CD4-positive, CD25-positive, alpha-beta regulatory T cell (primary cell): ENCODE measurements at regions not wholly inside any gene's neighbourhood (a gene's known extent, or its start where the extent isn't known, plus 50 kb on each side); places are given as distances from the start of the nearest gene placed in this dataset.

Source experiments
- ATAC-seq, 2 donors: fragments of 150-1000 bp; cut with Tn5 transposase; one replicate each; pipeline ENCODE4 v1.10.0; 2021; ENCODE audit warnings: low read depth in 2 of 2, moderate number of reproducible peaks in 2 of 2, moderate library complexity in 1 of 2
- DNase-seq, 3 donors: peaks; one replicate each; pipeline versions ENCODE4 v3.0.0 to v3.0.0-alpha.2; 2012 to 2022; ENCODE audit warnings: mixed read lengths in 1 of 3
- H3K27ac ChIP-seq: one replicate; pipeline ENCODE4 v1.7.0; 2013; ENCODE audit warnings: mild to moderate bottlenecking, low read length; ENCODE audit not compliant: insufficient read depth, poor library complexity, severe bottlenecking
- H3K27me3 ChIP-seq: one replicate; pipeline ENCODE4 v1.7.0; 2013; ENCODE audit warnings: low read length; ENCODE audit not compliant: control insufficient read depth, insufficient read depth
- H3K36me3 ChIP-seq: one replicate; pipeline ENCODE4 v1.7.0; 2013; ENCODE audit warnings: mild to moderate bottlenecking, low read length, moderate library complexity; ENCODE audit not compliant: control insufficient read depth, insufficient read depth
- H3K4me1 ChIP-seq: 2 replicates; pipeline ENCODE4 v1.7.0; 2013; ENCODE audit warnings: mild to moderate bottlenecking, low read length; ENCODE audit not compliant: insufficient read depth, control insufficient read depth, poor library complexity, severe bottlenecking
- H3K4me3 ChIP-seq: one replicate; pipeline ENCODE4 v1.7.0; 2013; ENCODE audit warnings: low read depth, mild to moderate bottlenecking, low read length, moderate library complexity
- H3K9me3 ChIP-seq, 2 experiments: 1 replicate in 1 of 2; 2 replicates in 1 of 2; pipeline ENCODE4 v1.7.0; 2013; ENCODE audit warnings: low read length in 2 of 2, mild to moderate bottlenecking in 1 of 2, moderate library complexity in 1 of 2; ENCODE audit not compliant: control insufficient read depth in 2 of 2
- H3K27ac Mint-ChIP-seq, 3 donors: one replicate each; pipeline ENCODE4 v1.8.0; 2020 to 2022; ENCODE audit warnings: mild to moderate bottlenecking in 3 of 3, mixed read lengths in 3 of 3, moderate library complexity in 2 of 3
- H3K27me3 Mint-ChIP-seq: one replicate; pipeline ENCODE4 v1.8.0; 2022; ENCODE audit warnings: mild to moderate bottlenecking, mixed read lengths
- H3K36me3 Mint-ChIP-seq: one replicate; pipeline ENCODE4 v1.8.0; 2020; ENCODE audit warnings: mixed read lengths
- H3K4me1 Mint-ChIP-seq, 4 donors: one replicate each; pipeline ENCODE4 v1.8.0; 2020 to 2022; ENCODE audit warnings: mixed read lengths in 4 of 4, mild to moderate bottlenecking in 1 of 4
- H3K4me3 Mint-ChIP-seq, 4 donors: one replicate each; pipeline ENCODE4 v1.8.0; 2020 to 2022; ENCODE audit warnings: mild to moderate bottlenecking in 4 of 4, mixed read lengths in 4 of 4, moderate library complexity in 3 of 4
- H3K9me3 Mint-ChIP-seq, 7 donors: one replicate each; pipeline ENCODE4 v1.8.0; 2020 to 2022; ENCODE audit warnings: mixed read lengths in 7 of 7, mild to moderate bottlenecking in 3 of 7, moderate library complexity in 2 of 7

DNA sequence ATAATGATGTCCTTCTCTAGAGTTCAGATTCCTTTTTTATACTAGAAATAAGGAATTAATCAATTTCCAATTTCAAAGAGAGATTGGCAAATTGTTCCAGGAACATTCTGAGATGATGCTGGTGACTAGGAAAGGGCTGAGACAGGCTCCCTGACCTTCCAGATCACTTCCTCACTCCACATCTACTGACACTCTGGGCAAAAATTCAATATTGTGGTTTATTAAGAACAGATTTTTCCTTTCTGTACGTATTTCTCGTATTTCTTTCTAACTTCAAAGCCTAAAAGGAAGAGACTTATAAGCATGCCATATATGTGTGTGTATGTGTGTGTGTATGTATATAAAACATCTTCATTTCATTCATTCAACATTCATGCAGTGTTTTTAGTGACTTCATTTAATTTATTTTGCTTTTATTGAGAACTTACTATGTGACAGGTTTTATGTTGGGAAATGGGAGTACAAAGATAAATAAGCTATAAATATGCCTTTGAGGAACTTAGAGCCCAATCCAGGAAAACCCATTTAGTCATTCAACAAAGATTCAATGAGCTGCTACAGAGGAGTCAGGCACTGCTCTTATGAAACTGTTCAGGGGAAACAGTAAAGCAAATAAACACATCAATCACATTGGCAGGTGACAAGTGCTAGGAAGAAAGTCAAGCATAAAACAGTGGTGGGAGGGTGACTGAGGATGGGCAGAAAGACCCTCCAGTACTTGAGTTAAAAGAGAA, 137.9 kb downstream of the RDH14 start:
- no peaks in the 10 kb centered on the region for H3K27me3 ChIP-seq
- H3K4me1 ChIP-seq, result no peaks in the 10 kb centered on the region
- no peaks in the 10 kb centered on the region for H3K36me3 Mint-ChIP-seq
- no peak overlapping the region for H3K4me3 Mint-ChIP-seq
- ATAC-seq (no peak), DNase-seq (no peak)
- H3K9me3 Mint-ChIP-seq, result peaks cover 0 to 2% (median 0%) of the 10 kb centered on the region in 7 donors
- no peaks in the 10 kb centered on the region for H3K9me3 ChIP-seq
- no peak overlapping the region for H3K27ac ChIP-seq
- H3K27me3 Mint-ChIP-seq, result no peaks in the 10 kb centered on the region
- H3K27ac Mint-ChIP-seq, result no peak overlapping the region
- no peak overlapping the region for H3K4me3 ChIP-seq
- H3K4me1 Mint-ChIP-seq, result no peaks in the 10 kb centered on the region
- H3K36me3 ChIP-seq, result no peaks in the 10 kb centered on the region

GRCh38 chr2:18413676-18414396, 146.6 kb downstream of the RDH14 start:
- no peaks in the 10 kb centered on the region for H3K36me3 Mint-ChIP-seq
- no peaks in the 10 kb centered on the region for H3K9me3 Mint-ChIP-seq
- no peaks in the 10 kb centered on the region for H3K4me1 Mint-ChIP-seq
- no peak overlapping the region for H3K4me3 ChIP-seq
- no peaks in the 10 kb centered on the region for H3K36me3 ChIP-seq
- H3K27ac Mint-ChIP-seq, result no peak overlapping the region
- no peak for DNase-seq
- H3K27me3 Mint-ChIP-seq, result no peaks in the 10 kb centered on the region
- no peak overlapping the region for H3K27ac ChIP-seq
- H3K4me3 Mint-ChIP-seq, result no peak overlapping the region
- no peaks in the 10 kb centered on the region for H3K4me1 ChIP-seq
- ATAC-seq, result no peak
- no peaks in the 10 kb centered on the region for H3K9me3 ChIP-seq
- no peaks in the 10 kb centered on the region for H3K27me3 ChIP-seq

GRCh38 chr2:18412980-18413675, 147.3 kb downstream of the RDH14 start:
- H3K27me3 Mint-ChIP-seq, result no peaks in the 10 kb centered on the region
- H3K27ac Mint-ChIP-seq, result no peak overlapping the region
- Histone ChIP-seq H3K36me3 (no peaks in the 10 kb centered on the region), H3K27me3 (no peaks in the 10 kb centered on the region), H3K27ac (no peak overlapping the region), H3K9me3 (no peaks in the 10 kb centered on the region), H3K4me3 (no peak overlapping the region), H3K4me1 (no peaks in the 10 kb centered on the region)
- DNase-seq (no peak), ATAC-seq (no peak)
- H3K4me3 Mint-ChIP-seq, result no peak overlapping the region
- no peaks in the 10 kb centered on the region for H3K4me1 Mint-ChIP-seq
- no peaks in the 10 kb centered on the region for H3K9me3 Mint-ChIP-seq
- H3K36me3 Mint-ChIP-seq, result no peaks in the 10 kb centered on the region

DNA sequence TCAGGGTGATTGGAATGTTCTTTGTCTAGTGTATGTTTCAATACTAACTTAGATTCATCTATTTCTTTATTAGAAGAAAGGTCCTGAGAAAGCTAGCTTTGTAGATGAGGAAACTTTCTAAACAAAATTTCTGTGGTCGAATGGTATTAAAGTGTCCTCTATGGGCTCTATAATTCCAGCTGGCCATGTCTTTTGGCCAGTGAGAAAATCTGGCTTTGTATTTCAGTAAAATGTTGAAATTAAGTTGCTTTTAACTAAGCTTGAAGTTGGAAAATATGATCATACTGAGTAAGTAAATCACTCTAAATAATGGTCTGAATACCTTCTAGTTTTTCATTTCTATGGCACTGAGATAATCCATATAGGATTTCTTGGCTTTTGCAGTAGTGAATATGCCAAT, 148.8 kb downstream of the RDH14 start:
- H3K27ac Mint-ChIP-seq, result no peak overlapping the region
- H3K4me3 Mint-ChIP-seq, result no peak overlapping the region
- Histone ChIP-seq H3K36me3 (no peaks in the 10 kb centered on the region), H3K4me3 (no peak overlapping the region), H3K4me1 (no peaks in the 10 kb centered on the region), H3K27ac (no peak overlapping the region), H3K9me3 (no peaks in the 10 kb centered on the region), H3K27me3 (no peaks in the 10 kb centered on the region)
- no peaks in the 10 kb centered on the region for H3K36me3 Mint-ChIP-seq
- no peaks in the 10 kb centered on the region for H3K9me3 Mint-ChIP-seq
- ATAC-seq, result no peak
- no peaks in the 10 kb centered on the region for H3K27me3 Mint-ChIP-seq
- DNase-seq, result no peak
- no peaks in the 10 kb centered on the region for H3K4me1 Mint-ChIP-seq

DNA sequence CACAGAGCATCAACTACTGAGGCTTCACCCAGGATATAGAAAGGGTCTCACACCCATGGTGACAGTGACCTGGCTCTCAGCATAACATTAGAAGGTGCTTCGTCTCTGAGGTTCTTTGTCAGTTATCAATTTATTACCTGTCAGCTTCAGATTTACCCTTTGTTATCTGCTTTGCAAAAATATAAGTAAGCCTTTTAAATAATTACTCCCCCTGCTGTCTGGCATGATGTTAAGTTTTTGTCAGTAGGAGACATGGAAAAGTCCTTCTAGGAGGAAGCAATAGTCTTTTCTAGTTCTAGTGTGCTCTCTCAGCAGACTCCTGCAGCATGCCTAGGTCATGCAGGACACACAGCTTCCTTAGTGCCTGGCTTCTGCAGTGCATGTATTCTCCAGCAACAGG, 149.9 kb downstream of the RDH14 start:
- H3K4me3 ChIP-seq, result no peak overlapping the region
- H3K9me3 ChIP-seq, result no peaks in the 10 kb centered on the region
- no peaks in the 10 kb centered on the region for H3K36me3 Mint-ChIP-seq
- H3K27me3 ChIP-seq, result no peaks in the 10 kb centered on the region
- no peaks in the 10 kb centered on the region for H3K4me1 Mint-ChIP-seq
- ATAC-seq (no peak), DNase-seq (no peak)
- no peaks in the 10 kb centered on the region for H3K4me1 ChIP-seq
- H3K36me3 ChIP-seq, result no peaks in the 10 kb centered on the region
- no peak overlapping the region for H3K27ac ChIP-seq
- no peak overlapping the region for H3K4me3 Mint-ChIP-seq
- H3K9me3 Mint-ChIP-seq, result no peaks in the 10 kb centered on the region
- H3K27me3 Mint-ChIP-seq, result no peaks in the 10 kb centered on the region
- H3K27ac Mint-ChIP-seq, result no peak overlapping the region

DNA sequence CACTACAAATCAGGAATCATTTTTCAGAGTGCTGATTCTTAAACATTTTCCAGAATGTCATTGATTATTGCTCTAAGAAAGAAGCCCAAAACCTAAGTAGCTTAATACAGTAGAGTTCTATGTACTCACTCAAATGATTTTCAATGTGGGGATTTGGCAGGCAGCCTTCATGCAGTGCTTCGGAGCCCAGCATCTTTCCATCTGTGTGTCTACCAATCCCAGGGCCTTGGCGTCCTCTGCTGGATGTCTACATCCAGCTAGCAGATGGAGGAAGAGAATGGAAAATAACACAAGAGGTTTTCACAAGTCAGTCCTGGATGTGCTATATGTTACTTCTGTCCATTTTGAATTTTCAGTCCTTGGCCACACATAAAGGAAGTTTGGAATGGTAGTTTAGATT, 151.8 kb downstream of the RDH14 start:
- DNase-seq (no peak), ATAC-seq (no peak)
- H3K36me3 Mint-ChIP-seq, result no peaks in the 10 kb centered on the region
- H3K27me3 Mint-ChIP-seq, result no peaks in the 10 kb centered on the region
- no peak overlapping the region for H3K4me3 Mint-ChIP-seq
- Histone ChIP-seq H3K4me3 (no peak overlapping the region), H3K27ac (no peak overlapping the region), H3K9me3 (no peaks in the 10 kb centered on the region), H3K36me3 (no peaks in the 10 kb centered on the region), H3K4me1 (no peaks in the 10 kb centered on the region), H3K27me3 (no peaks in the 10 kb centered on the region)
- no peaks in the 10 kb centered on the region for H3K9me3 Mint-ChIP-seq
- H3K4me1 Mint-ChIP-seq, result no peaks in the 10 kb centered on the region
- H3K27ac Mint-ChIP-seq, result no peak overlapping the region

GRCh38 chr2:18406219-18406618, 154.2 kb downstream of the RDH14 start:
- Histone ChIP-seq H3K27me3 (no peaks in the 10 kb centered on the region), H3K9me3 (no peaks in the 10 kb centered on the region), H3K36me3 (no peaks in the 10 kb centered on the region), H3K27ac (no peak overlapping the region), H3K4me1 (no peaks in the 10 kb centered on the region), H3K4me3 (no peak overlapping the region)
- H3K27me3 Mint-ChIP-seq, result no peaks in the 10 kb centered on the region
- no peak for DNase-seq
- no peak overlapping the region for H3K27ac Mint-ChIP-seq
- no peaks in the 10 kb centered on the region for H3K4me1 Mint-ChIP-seq
- no peak for ATAC-seq
- no peak overlapping the region for H3K4me3 Mint-ChIP-seq
- H3K36me3 Mint-ChIP-seq, result no peaks in the 10 kb centered on the region
- H3K9me3 Mint-ChIP-seq, result no peaks in the 10 kb centered on the region
